ENCODE measurements at regions not wholly inside any gene's neighbourhood (a gene's known extent, or its start where the extent isn't known, plus 50 kb on each side); places are given as distances from the start of the nearest gene placed in this dataset.

GRCh38 chr5:174547814-174548213 lies 176.6 kb upstream of the MSX2 start:
- no peak for DNase-seq (ENCODE audit: low spot score)
- Histone ChIP-seq H3K4me3 (no peak overlapping the region), H3K27ac (no peak overlapping the region)
- no peak for TF ChIP-seq CTCF (IDR thresholded peaks at IDR 0.05)

GRCh38 chr5:174549254-174549653 lies 175.1 kb upstream of the MSX2 start:
- DNase-seq (ENCODE audit: low spot score) = peak; percentile 80
- no peak overlapping the region for H3K4me3 ChIP-seq
- TF ChIP-seq CTCF (IDR thresholded peaks at IDR 0.05) = no peak
- H3K27ac ChIP-seq = no peak overlapping the region

GRCh38 chr5:174550026-174550425 lies 174.4 kb upstream of the MSX2 start:
- TF ChIP-seq CTCF (IDR thresholded peaks at IDR 0.05) = no peak
- no peak for DNase-seq (ENCODE audit: low spot score)
- Histone ChIP-seq H3K27ac (no peak overlapping the region), H3K4me3 (no peak overlapping the region)

GRCh38 chr5:174552428-174552827 lies 172.0 kb upstream of the MSX2 start:
- H3K27ac ChIP-seq = no peak overlapping the region
- no peak overlapping the region for H3K4me3 ChIP-seq
- no peak for DNase-seq (ENCODE audit: low spot score)
- no peak for TF ChIP-seq CTCF (IDR thresholded peaks at IDR 0.05)

GRCh38 chr5:174553556-174553955 lies 170.8 kb upstream of the MSX2 start:
- DNase-seq (ENCODE audit: low spot score) = peak; percentile 92
- no peak for TF ChIP-seq CTCF (IDR thresholded peaks at IDR 0.05)
- Histone ChIP-seq H3K27ac (peak overlapping the region; percentile 49 to 82), H3K4me3 (no peak overlapping the region)

GRCh38 chr5:174555726-174556125 lies 168.7 kb upstream of the MSX2 start:
- peak; percentile 35 for DNase-seq (ENCODE audit: low spot score)
- H3K4me3 ChIP-seq = no peak overlapping the region
- no peak overlapping the region for H3K27ac ChIP-seq
- TF ChIP-seq CTCF (IDR thresholded peaks at IDR 0.05) = no peak

- no peak for TF ChIP-seq CTCF (IDR thresholded peaks at IDR 0.05)
- no peak for DNase-seq (ENCODE audit: low spot score)
- no peak overlapping the region for H3K4me3 ChIP-seq
- H3K27ac ChIP-seq = no peak overlapping the region
Observed at GRCh38 chr5:174556756-174557155, 167.6 kb upstream of the MSX2 start.

Data from coronary artery (tissue), 2 donors.